Fibroblast of lung (primary cell): ENCODE measurements at regions not wholly inside any gene's neighbourhood (a gene's known extent, or its start where the extent isn't known, plus 50 kb on each side); places are given as distances from the start of the nearest gene placed in this dataset.

Experiments
- DNase-seq, 2 donors: peaks; one replicate each; pipeline versions ENCODE4 v3.0.0 to v3.0.0-alpha.2; 2010; ENCODE audit warnings: low read depth in 2 of 2
- H2AFZ ChIP-seq: 2 replicates; pipeline ENCODE4 v1.5.1; 2012; ENCODE audit warnings: low read length, control low read depth, inconsistent platforms
- H3K27ac ChIP-seq: 2 replicates; pipeline ENCODE4 v1.5.1; 2011; ENCODE audit warnings: low read length, control low read depth; ENCODE audit not compliant: insufficient read depth
- H3K27me3 ChIP-seq: 2 replicates; pipeline ENCODE4 v1.5.1; 2011; ENCODE audit warnings: mild to moderate bottlenecking, low read length; ENCODE audit not compliant: control insufficient read depth, insufficient read depth
- H3K36me3 ChIP-seq: 2 replicates; pipeline ENCODE4 v1.5.1; 2011; ENCODE audit warnings: low read length; ENCODE audit not compliant: control insufficient read depth, insufficient read depth
- H3K4me1 ChIP-seq: 2 replicates; pipeline ENCODE4 v1.5.1; 2011; ENCODE audit warnings: low read length; ENCODE audit not compliant: control insufficient read depth, insufficient read depth; ENCODE audit errors: extremely low read depth
- H3K4me2 ChIP-seq: 2 replicates; pipeline ENCODE4 v1.5.1; 2011; ENCODE audit warnings: low read length, control low read depth; ENCODE audit not compliant: insufficient read depth; ENCODE audit errors: extremely low read depth
- H3K4me3 ChIP-seq, 4 experiments: fragments of 200-600 bp in 1 of 4; sonication (generic) in 1 of 4; replicated peaks in 1 of 4; 2 replicates each; pipeline ENCODE4 v1.5.1; 2011 to 2016; ENCODE audit warnings: low read length in 4 of 4, low read depth in 3 of 4, mild to moderate bottlenecking in 3 of 4, control low read depth in 2 of 4, inconsistent platforms in 1 of 4, mixed read lengths in 1 of 4; ENCODE audit not compliant: insufficient read depth in 1 of 4; ENCODE audit errors: control extremely low read depth in 1 of 4
- H3K79me2 ChIP-seq: 2 replicates; pipeline ENCODE4 v1.5.1; 2012; ENCODE audit warnings: mild to moderate bottlenecking, low read length, inconsistent platforms; ENCODE audit not compliant: control insufficient read depth, insufficient read depth
- H3K9ac ChIP-seq: 2 replicates; pipeline ENCODE4 v1.5.1; 2011; ENCODE audit warnings: mild to moderate bottlenecking, low read length, control low read depth; ENCODE audit not compliant: insufficient read depth
- H3K9me3 ChIP-seq: 2 replicates; pipeline ENCODE4 v1.5.1; 2012; ENCODE audit warnings: low read depth, low read length; ENCODE audit not compliant: control insufficient read depth, insufficient read depth
- H4K20me1 ChIP-seq: 2 replicates; pipeline ENCODE4 v1.5.1; 2011; ENCODE audit warnings: low read length; ENCODE audit not compliant: control insufficient read depth, insufficient read depth; ENCODE audit errors: extremely low read depth
- EZH2 ChIP-seq: IDR thresholded peaks from 2 replicates; pipeline ENCODE4 v1.5.1; 2012; ENCODE audit warnings: low read length, control low read depth, mild to moderate bottlenecking; ENCODE audit errors: missing control alignments
- TF ChIP-seq, protein P1 (sequence below), 2 donors: IDR thresholded peaks in 1 of 2; conservative IDR thresholded peaks in 1 of 2; 1 replicate in 1 of 2; 2 replicates in 1 of 2; pipeline ENCODE4 v1.5.1; 2011 to 2012; ENCODE audit warnings: low read length in 2 of 2, control low read depth in 1 of 2, inconsistent platforms in 1 of 2, low read depth in 1 of 2, mild to moderate bottlenecking in 1 of 2

GRCh38 chr6:187210-187861 lies 105.0 kb upstream of the DUSP22 start:
- H3K27me3 ChIP-seq: peaks cover 3% of the 10 kb centered on the region

DNA sequence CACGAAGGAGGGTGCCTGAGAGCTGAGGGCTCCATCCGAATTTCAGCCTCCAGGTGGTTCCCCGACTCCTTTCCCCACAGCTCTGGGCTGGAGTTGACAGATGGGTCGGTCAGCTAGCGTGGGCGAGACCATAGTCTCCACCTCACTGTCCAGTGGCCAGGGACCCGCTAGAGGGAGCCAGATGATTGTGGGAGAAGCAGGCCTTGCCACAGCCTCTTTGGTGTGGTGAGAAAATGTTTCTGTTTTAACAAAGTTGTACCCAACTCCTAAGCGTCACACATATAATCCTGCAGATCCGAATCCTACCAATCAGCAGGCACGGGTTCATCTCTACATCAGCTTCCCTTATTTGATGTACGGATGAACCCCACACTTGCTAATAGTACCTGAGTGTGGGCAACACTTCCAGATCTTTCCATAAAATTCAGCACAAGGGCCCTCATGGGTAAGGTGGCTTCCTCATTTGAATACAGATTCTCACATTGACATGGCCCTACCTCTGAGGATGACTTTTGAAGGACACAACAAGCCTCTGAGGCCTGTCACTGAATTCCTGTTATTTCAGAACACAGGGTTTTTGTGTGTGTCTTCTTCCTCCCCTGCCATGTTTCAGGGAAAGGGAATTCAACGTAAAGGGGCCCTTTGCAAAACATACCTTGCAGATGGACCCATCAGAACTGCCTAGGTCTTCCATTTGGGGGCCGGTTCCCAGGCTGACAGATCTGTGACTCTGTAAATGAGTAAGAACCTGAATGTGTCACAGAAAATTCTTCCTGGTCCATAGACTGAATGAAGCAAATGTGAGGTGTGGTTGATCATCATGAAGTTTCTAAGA lies 103.2 kb upstream of the DUSP22 start:
- H3K9me3 ChIP-seq: no peaks in the 10 kb centered on the region
- no peaks in the 10 kb centered on the region for H3K36me3 ChIP-seq
- no peak overlapping the region for H2AFZ ChIP-seq
- H4K20me1 ChIP-seq: no peaks in the 10 kb centered on the region
- no peak overlapping the region for H3K27ac ChIP-seq
- H3K27me3 ChIP-seq: no peaks in the 10 kb centered on the region
- no peak for TF ChIP-seq EZH2
- TF ChIP-seq, protein P1, sequence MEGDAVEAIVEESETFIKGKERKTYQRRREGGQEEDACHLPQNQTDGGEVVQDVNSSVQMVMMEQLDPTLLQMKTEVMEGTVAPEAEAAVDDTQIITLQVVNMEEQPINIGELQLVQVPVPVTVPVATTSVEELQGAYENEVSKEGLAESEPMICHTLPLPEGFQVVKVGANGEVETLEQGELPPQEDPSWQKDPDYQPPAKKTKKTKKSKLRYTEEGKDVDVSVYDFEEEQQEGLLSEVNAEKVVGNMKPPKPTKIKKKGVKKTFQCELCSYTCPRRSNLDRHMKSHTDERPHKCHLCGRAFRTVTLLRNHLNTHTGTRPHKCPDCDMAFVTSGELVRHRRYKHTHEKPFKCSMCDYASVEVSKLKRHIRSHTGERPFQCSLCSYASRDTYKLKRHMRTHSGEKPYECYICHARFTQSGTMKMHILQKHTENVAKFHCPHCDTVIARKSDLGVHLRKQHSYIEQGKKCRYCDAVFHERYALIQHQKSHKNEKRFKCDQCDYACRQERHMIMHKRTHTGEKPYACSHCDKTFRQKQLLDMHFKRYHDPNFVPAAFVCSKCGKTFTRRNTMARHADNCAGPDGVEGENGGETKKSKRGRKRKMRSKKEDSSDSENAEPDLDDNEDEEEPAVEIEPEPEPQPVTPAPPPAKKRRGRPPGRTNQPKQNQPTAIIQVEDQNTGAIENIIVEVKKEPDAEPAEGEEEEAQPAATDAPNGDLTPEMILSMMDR (conservative IDR thresholded peaks at IDR 0.05 in 1 of 2, IDR thresholded peaks at IDR 0.05 in 1 of 2; ENCODE audit: low read depth in 1 of 2, low read length in 2 of 2): peak; percentile 84 to 94
- H3K4me2 ChIP-seq: no peak overlapping the region
- H3K79me2 ChIP-seq: no peaks in the 10 kb centered on the region
- peak; percentile 82 for DNase-seq
- H3K9ac ChIP-seq: no peak overlapping the region
- H3K4me3 ChIP-seq: no peak overlapping the region
- H3K4me1 ChIP-seq: no peaks in the 10 kb centered on the region

More at GRCh38 chr6:187210-187861, 105.0 kb upstream of the DUSP22 start:
- Histone ChIP-seq H3K4me1 (no peaks in the 10 kb centered on the region), H3K9ac (no peak overlapping the region), H3K4me3 (no peak overlapping the region), H3K9me3 (no peaks in the 10 kb centered on the region), H4K20me1 (no peaks in the 10 kb centered on the region), H3K4me2 (no peak overlapping the region), H3K27ac (no peak overlapping the region), H3K36me3 (no peaks in the 10 kb centered on the region), H3K79me2 (no peaks in the 10 kb centered on the region), H2AFZ (no peak overlapping the region)
- no peak for TF ChIP-seq EZH2
- TF ChIP-seq, protein P1 (conservative IDR thresholded peaks at IDR 0.05 in 1 of 2, IDR thresholded peaks at IDR 0.05 in 1 of 2; ENCODE audit: low read depth in 1 of 2, low read length in 2 of 2): no peak
- peak in 1 of 2 donors; percentile 14 for DNase-seq

GRCh38 chr6:189676-190075 lies 102.6 kb upstream of the DUSP22 start:
- no peaks in the 10 kb centered on the region for H3K4me1 ChIP-seq
- H2AFZ ChIP-seq: no peak overlapping the region
- no peaks in the 10 kb centered on the region for H3K27me3 ChIP-seq
- no peak overlapping the region for H3K4me2 ChIP-seq
- H3K27ac ChIP-seq: no peak overlapping the region
- H3K4me3 ChIP-seq: no peak overlapping the region
- no peak overlapping the region for H3K9ac ChIP-seq
- no peak for DNase-seq
- no peaks in the 10 kb centered on the region for H3K36me3 ChIP-seq
- TF ChIP-seq, protein P1 (conservative IDR thresholded peaks at IDR 0.05 in 1 of 2, IDR thresholded peaks at IDR 0.05 in 1 of 2; ENCODE audit: low read depth in 1 of 2, low read length in 2 of 2): no peak
- TF ChIP-seq EZH2: no peak
- no peaks in the 10 kb centered on the region for H3K9me3 ChIP-seq
- no peaks in the 10 kb centered on the region for H4K20me1 ChIP-seq
- H3K79me2 ChIP-seq: no peaks in the 10 kb centered on the region
